GM23338 (cell line): ENCODE measurements at regions not wholly inside any gene's neighbourhood (a gene's known extent, or its start where the extent isn't known, plus 50 kb on each side); places are given as distances from the start of the nearest gene placed in this dataset.

Experiments
- ATAC-seq: fragments of 200-7000 bp; cut with Tn5 transposase; 3 replicates; pipeline ENCODE4 v1.9.1; 2020
- DNase-seq: peaks from one replicate; pipeline ENCODE4 v3.0.0-alpha.2; 2015; ENCODE audit warnings: low spot score
- H2AFZ ChIP-seq: fragments of 200-600 bp; sonication (generic); 2 replicates; pipeline ENCODE4 v1.8.0; 2016; ENCODE audit warnings: antibody characterized with exemption, mild to moderate bottlenecking, moderate library complexity
- H3F3A ChIP-seq: fragments of 200-600 bp; sonication (generic); replicated peaks from 2 replicates; pipeline ENCODE4 v1.8.0; 2017; ENCODE audit warnings: antibody characterized with exemption, mixed run types, low read depth
- H3K27ac ChIP-seq: fragments of 200-600 bp; sonication (generic); 2 replicates; pipeline ENCODE4 v1.6.1; 2016; ENCODE audit warnings: low read depth
- H3K27me3 ChIP-seq: fragments of 200-600 bp; sonication (generic); 2 replicates; pipeline ENCODE4 v1.8.0; 2016; ENCODE audit warnings: mild to moderate bottlenecking, mixed run types, moderate library complexity; ENCODE audit not compliant: insufficient read depth
- H3K36me3 ChIP-seq: fragments of 200-600 bp; sonication (generic); 2 replicates; pipeline ENCODE4 v1.8.0; 2016; ENCODE audit warnings: mild to moderate bottlenecking; ENCODE audit not compliant: insufficient read depth
- H3K4me1 ChIP-seq: fragments of 200-600 bp; sonication (generic); 2 replicates; pipeline ENCODE4 v1.8.0; 2016; ENCODE audit warnings: mild to moderate bottlenecking, moderate library complexity; ENCODE audit not compliant: insufficient read depth
- H3K4me2 ChIP-seq: fragments of 200-600 bp; sonication (generic); 2 replicates; pipeline ENCODE4 v1.7.1; 2017; ENCODE audit warnings: mixed run types
- H3K4me3 ChIP-seq: fragments of 200-600 bp; sonication (generic); 2 replicates; pipeline ENCODE4 v1.6.1; 2016; ENCODE audit warnings: mixed run types
- H3K79me2 ChIP-seq: fragments of 200-600 bp; sonication (generic); replicated peaks from 2 replicates; pipeline ENCODE4 v1.8.0; 2017; ENCODE audit warnings: mild to moderate bottlenecking; ENCODE audit not compliant: insufficient read depth
- H3K9me2 ChIP-seq: fragments of 200-600 bp; sonication (generic); 2 replicates; pipeline ENCODE4 v1.8.0; 2017; ENCODE audit not compliant: insufficient read depth
- H4K20me1 ChIP-seq: fragments of 200-600 bp; sonication (generic); replicated peaks from 2 replicates; pipeline ENCODE4 v1.8.0; 2017; ENCODE audit warnings: mild to moderate bottlenecking; ENCODE audit not compliant: insufficient read depth
- H3K27ac Mint-ChIP-seq: 2 replicates; pipeline ENCODE4 v1.8.0; 2020; ENCODE audit warnings: inconsistent platforms, mild to moderate bottlenecking, moderate library complexity, mixed read lengths
- H3K27me3 Mint-ChIP-seq: 3 replicates; pipeline ENCODE4 v1.8.0; 2022; ENCODE audit warnings: low read depth, mild to moderate bottlenecking, moderate library complexity, mixed read lengths, inconsistent platforms; ENCODE audit not compliant: insufficient read depth, poor library complexity
- H3K36me3 Mint-ChIP-seq: 3 replicates; pipeline ENCODE4 v1.8.0; 2021; ENCODE audit warnings: low read depth, mild to moderate bottlenecking, inconsistent platforms, moderate library complexity, mixed read lengths
- H3K4me1 Mint-ChIP-seq: 3 replicates; pipeline ENCODE4 v1.8.0; 2020; ENCODE audit warnings: mild to moderate bottlenecking, inconsistent platforms, mixed read lengths
- H3K4me3 Mint-ChIP-seq: 3 replicates; pipeline ENCODE4 v1.8.0; 2021; ENCODE audit warnings: moderate library complexity, mild to moderate bottlenecking, inconsistent platforms, mixed read lengths
- H3K9me3 Mint-ChIP-seq: 3 replicates; pipeline ENCODE4 v1.8.0; 2020; ENCODE audit warnings: moderate library complexity, mild to moderate bottlenecking, inconsistent platforms, mixed read lengths
- CREB1 ChIP-seq: fragments of 250-450 bp; sonication (Bioruptor Pico); IDR thresholded peaks from 2 replicates; pipeline ENCODE4 v1.5.0; 2020; ENCODE audit warnings: low read depth, mild to moderate bottlenecking, moderate library complexity
- EZH2 ChIP-seq: fragments of 200-600 bp; sonication (generic); IDR thresholded peaks from one replicate; pipeline ENCODE4 v1.8.0; 2017; ENCODE audit warnings: antibody characterized with exemption, mild to moderate bottlenecking, low read depth; ENCODE audit not compliant: unreplicated experiment
- EZH2phosphoT487 ChIP-seq: fragments of 200-600 bp; sonication (generic); IDR thresholded peaks from one replicate; pipeline ENCODE4 v1.8.1; 2018; ENCODE audit warnings: antibody characterized with exemption; ENCODE audit not compliant: unreplicated experiment
- JUNB ChIP-seq: IDR thresholded peaks from one replicate; pipeline ENCODE4 v1.6.1; 2016; ENCODE audit warnings: antibody characterized with exemption; ENCODE audit not compliant: unreplicated experiment
- NANOG ChIP-seq: IDR thresholded peaks from 2 replicates; pipeline ENCODE4 v1.6.1; 2016; ENCODE audit warnings: antibody characterized with exemption, borderline replicate concordance
- STAT1 ChIP-seq: IDR thresholded peaks from one replicate; pipeline ENCODE4 v1.6.1; 2016; ENCODE audit warnings: antibody characterized with exemption; ENCODE audit not compliant: unreplicated experiment
- ZNF331 ChIP-seq: fragments of 250-450 bp; sonication (Bioruptor Pico); IDR thresholded peaks from 2 replicates; pipeline ENCODE4 v1.5.0; 2020; ENCODE audit warnings: low read depth, mild to moderate bottlenecking, moderate library complexity
- TF ChIP-seq, protein P1 (sequence below): IDR thresholded peaks from 2 replicates; pipeline ENCODE4 v1.6.1; 2016; ENCODE audit warnings: antibody characterized with exemption
- TF ChIP-seq, protein P2 (sequence below): fragments of 250-450 bp; sonication (Bioruptor Pico); IDR thresholded peaks from 2 replicates; pipeline ENCODE4 v1.5.0; 2020; ENCODE audit warnings: mild to moderate bottlenecking, moderate library complexity
- TF ChIP-seq, protein P3 (sequence below), 2 experiments: fragments of 200-600 bp in 1 of 2; sonication (generic) in 1 of 2; conservative IDR thresholded peaks; 2 replicates each; pipeline versions ENCODE4 v1.5.1 to v1.6.1; 2016 to 2017; ENCODE audit warnings: antibody characterized with exemption in 2 of 2, low read depth in 2 of 2, mild to moderate bottlenecking in 2 of 2, moderate library complexity in 1 of 2
- TF ChIP-seq, protein P4 (sequence below): IDR thresholded peaks from one replicate; pipeline ENCODE4 v1.6.1; 2018; ENCODE audit warnings: antibody characterized with exemption; ENCODE audit not compliant: unreplicated experiment

DNA sequence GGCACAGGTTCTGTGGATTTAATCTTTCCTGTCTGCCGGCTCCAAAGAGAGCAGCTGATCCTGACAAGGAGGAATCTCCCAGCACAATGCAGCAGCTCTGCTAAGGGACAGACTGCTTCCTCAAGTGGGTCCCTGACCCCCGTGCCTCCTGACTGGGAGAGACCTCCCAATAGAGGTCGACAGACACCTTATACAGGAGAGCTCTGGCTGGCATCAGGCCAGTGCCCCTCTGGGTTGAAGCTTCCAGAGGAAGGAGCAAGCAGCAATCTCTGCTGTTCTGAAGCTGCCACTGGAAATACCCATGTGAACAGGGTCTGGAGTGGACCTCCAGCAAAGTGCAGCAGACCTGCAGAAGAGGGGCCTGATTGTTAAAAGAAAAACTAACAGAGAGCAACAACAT lies 630.2 kb upstream of the FTMT start:
- H4K20me1 ChIP-seq, result no peaks in the 10 kb centered on the region
- H3K4me3 ChIP-seq, result no peak overlapping the region
- no peak overlapping the region for H3K27ac Mint-ChIP-seq
- TF ChIP-seq ZNF331 (no peak), NANOG (no peak), JUNB (no peak), EZH2phosphoT487 (no peak), STAT1 (no peak), EZH2 (no peak), CREB1 (CRISPR knock-in tag) (no peak)
- TF ChIP-seq, protein P1, sequence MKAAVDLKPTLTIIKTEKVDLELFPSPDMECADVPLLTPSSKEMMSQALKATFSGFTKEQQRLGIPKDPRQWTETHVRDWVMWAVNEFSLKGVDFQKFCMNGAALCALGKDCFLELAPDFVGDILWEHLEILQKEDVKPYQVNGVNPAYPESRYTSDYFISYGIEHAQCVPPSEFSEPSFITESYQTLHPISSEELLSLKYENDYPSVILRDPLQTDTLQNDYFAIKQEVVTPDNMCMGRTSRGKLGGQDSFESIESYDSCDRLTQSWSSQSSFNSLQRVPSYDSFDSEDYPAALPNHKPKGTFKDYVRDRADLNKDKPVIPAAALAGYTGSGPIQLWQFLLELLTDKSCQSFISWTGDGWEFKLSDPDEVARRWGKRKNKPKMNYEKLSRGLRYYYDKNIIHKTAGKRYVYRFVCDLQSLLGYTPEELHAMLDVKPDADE, result no peak
- TF ChIP-seq, protein P2, sequence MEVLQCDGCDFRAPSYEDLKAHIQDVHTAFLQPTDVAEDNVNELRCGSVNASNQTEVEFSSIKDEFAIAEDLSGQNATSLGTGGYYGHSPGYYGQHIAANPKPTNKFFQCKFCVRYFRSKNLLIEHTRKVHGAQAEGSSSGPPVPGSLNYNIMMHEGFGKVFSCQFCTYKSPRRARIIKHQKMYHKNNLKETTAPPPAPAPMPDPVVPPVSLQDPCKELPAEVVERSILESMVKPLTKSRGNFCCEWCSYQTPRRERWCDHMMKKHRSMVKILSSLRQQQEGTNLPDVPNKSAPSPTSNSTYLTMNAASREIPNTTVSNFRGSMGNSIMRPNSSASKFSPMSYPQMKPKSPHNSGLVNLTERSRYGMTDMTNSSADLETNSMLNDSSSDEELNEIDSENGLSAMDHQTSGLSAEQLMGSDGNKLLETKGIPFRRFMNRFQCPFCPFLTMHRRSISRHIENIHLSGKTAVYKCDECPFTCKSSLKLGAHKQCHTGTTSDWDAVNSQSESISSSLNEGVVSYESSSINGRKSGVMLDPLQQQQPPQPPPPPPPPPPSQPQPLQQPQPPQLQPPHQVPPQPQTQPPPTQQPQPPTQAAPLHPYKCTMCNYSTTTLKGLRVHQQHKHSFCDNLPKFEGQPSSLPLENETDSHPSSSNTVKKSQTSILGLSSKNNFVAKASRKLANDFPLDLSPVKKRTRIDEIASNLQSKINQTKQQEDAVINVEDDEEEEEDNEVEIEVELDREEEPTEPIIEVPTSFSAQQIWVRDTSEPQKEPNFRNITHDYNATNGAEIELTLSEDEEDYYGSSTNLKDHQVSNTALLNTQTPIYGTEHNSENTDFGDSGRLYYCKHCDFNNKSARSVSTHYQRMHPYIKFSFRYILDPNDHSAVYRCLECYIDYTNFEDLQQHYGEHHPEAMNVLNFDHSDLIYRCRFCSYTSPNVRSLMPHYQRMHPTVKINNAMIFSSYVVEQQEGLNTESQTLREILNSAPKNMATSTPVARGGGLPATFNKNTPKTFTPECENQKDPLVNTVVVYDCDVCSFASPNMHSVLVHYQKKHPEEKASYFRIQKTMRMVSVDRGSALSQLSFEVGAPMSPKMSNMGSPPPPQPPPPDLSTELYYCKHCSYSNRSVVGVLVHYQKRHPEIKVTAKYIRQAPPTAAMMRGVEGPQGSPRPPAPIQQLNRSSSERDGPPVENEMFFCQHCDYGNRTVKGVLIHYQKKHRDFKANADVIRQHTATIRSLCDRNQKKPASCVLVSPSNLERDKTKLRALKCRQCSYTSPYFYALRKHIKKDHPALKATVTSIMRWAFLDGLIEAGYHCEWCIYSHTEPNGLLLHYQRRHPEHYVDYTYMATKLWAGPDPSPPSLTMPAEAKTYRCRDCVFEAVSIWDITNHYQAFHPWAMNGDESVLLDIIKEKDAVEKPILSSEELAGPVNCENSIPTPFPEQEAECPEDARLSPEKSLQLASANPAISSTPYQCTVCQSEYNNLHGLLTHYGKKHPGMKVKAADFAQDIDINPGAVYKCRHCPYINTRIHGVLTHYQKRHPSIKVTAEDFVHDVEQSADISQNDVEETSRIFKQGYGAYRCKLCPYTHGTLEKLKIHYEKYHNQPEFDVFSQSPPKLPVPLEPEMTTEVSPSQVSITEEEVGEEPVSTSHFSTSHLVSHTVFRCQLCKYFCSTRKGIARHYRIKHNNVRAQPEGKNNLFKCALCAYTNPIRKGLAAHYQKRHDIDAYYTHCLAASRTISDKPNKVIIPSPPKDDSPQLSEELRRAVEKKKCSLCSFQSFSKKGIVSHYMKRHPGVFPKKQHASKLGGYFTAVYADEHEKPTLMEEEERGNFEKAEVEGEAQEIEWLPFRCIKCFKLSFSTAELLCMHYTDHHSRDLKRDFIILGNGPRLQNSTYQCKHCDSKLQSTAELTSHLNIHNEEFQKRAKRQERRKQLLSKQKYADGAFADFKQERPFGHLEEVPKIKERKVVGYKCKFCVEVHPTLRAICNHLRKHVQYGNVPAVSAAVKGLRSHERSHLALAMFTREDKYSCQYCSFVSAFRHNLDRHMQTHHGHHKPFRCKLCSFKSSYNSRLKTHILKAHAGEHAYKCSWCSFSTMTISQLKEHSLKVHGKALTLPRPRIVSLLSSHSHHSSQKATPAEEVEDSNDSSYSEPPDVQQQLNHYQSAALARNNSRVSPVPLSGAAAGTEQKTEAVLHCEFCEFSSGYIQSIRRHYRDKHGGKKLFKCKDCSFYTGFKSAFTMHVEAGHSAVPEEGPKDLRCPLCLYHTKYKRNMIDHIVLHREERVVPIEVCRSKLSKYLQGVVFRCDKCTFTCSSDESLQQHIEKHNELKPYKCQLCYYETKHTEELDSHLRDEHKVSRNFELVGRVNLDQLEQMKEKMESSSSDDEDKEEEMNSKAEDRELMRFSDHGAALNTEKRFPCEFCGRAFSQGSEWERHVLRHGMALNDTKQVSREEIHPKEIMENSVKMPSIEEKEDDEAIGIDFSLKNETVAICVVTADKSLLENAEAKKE (CRISPR knock-in tag), result no peak
- TF ChIP-seq, protein P3, sequence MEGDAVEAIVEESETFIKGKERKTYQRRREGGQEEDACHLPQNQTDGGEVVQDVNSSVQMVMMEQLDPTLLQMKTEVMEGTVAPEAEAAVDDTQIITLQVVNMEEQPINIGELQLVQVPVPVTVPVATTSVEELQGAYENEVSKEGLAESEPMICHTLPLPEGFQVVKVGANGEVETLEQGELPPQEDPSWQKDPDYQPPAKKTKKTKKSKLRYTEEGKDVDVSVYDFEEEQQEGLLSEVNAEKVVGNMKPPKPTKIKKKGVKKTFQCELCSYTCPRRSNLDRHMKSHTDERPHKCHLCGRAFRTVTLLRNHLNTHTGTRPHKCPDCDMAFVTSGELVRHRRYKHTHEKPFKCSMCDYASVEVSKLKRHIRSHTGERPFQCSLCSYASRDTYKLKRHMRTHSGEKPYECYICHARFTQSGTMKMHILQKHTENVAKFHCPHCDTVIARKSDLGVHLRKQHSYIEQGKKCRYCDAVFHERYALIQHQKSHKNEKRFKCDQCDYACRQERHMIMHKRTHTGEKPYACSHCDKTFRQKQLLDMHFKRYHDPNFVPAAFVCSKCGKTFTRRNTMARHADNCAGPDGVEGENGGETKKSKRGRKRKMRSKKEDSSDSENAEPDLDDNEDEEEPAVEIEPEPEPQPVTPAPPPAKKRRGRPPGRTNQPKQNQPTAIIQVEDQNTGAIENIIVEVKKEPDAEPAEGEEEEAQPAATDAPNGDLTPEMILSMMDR (conservative IDR thresholded peaks at IDR 0.05; ENCODE audit: low read depth in 2 of 2), result no peak
- TF ChIP-seq, protein P4, sequence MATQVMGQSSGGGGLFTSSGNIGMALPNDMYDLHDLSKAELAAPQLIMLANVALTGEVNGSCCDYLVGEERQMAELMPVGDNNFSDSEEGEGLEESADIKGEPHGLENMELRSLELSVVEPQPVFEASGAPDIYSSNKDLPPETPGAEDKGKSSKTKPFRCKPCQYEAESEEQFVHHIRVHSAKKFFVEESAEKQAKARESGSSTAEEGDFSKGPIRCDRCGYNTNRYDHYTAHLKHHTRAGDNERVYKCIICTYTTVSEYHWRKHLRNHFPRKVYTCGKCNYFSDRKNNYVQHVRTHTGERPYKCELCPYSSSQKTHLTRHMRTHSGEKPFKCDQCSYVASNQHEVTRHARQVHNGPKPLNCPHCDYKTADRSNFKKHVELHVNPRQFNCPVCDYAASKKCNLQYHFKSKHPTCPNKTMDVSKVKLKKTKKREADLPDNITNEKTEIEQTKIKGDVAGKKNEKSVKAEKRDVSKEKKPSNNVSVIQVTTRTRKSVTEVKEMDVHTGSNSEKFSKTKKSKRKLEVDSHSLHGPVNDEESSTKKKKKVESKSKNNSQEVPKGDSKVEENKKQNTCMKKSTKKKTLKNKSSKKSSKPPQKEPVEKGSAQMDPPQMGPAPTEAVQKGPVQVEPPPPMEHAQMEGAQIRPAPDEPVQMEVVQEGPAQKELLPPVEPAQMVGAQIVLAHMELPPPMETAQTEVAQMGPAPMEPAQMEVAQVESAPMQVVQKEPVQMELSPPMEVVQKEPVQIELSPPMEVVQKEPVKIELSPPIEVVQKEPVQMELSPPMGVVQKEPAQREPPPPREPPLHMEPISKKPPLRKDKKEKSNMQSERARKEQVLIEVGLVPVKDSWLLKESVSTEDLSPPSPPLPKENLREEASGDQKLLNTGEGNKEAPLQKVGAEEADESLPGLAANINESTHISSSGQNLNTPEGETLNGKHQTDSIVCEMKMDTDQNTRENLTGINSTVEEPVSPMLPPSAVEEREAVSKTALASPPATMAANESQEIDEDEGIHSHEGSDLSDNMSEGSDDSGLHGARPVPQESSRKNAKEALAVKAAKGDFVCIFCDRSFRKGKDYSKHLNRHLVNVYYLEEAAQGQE, result no peak
- no peaks in the 10 kb centered on the region for H3K27me3 ChIP-seq
- ATAC-seq (no peak), DNase-seq (no peak)
- H3K4me3 Mint-ChIP-seq, result no peak overlapping the region
- H3K36me3 ChIP-seq, result no peaks in the 10 kb centered on the region
- H3K9me3 Mint-ChIP-seq, result peaks cover 7% of the 10 kb centered on the region; the same call in 1 of the 3 replicates
- H3K4me1 Mint-ChIP-seq, result no peaks in the 10 kb centered on the region
- no peaks in the 10 kb centered on the region for H3F3A ChIP-seq
- no peaks in the 10 kb centered on the region; the same call in 1 of the 2 replicates for H3K9me2 ChIP-seq
- H3K36me3 Mint-ChIP-seq, result no peaks in the 10 kb centered on the region; the same call in 2 of the 3 replicates
- no peaks in the 10 kb centered on the region for H3K79me2 ChIP-seq
- no peak overlapping the region for H3K4me2 ChIP-seq
- H3K27me3 Mint-ChIP-seq, result no peaks in the 10 kb centered on the region
- no peak overlapping the region for H3K27ac ChIP-seq
- H2AFZ ChIP-seq, result no peak overlapping the region
- H3K4me1 ChIP-seq, result no peaks in the 10 kb centered on the region
